Liver (tissue), 3 donors: ENCODE measurements at regions not wholly inside any gene's neighbourhood (a gene's known extent, or its start where the extent isn't known, plus 50 kb on each side); places are given as distances from the start of the nearest gene placed in this dataset.

Experiments used
- GABPA ChIP-seq, 2 donors: IDR thresholded peaks in 1 of 2; conservative IDR thresholded peaks in 1 of 2; 2 replicates each; pipeline ENCODE4 v1.6.1; 2016; ENCODE audit warnings: antibody characterized with exemption in 2 of 2, mild to moderate bottlenecking in 1 of 2, moderate library complexity in 1 of 2
- JUND ChIP-seq, 2 donors: IDR thresholded peaks; 2 replicates each; pipeline ENCODE4 v1.6.1; 2016; ENCODE audit warnings: antibody characterized with exemption in 2 of 2
- RAD21 ChIP-seq, 2 donors: IDR thresholded peaks; 2 replicates each; pipeline ENCODE4 v1.6.1; 2016; ENCODE audit warnings: antibody characterized with exemption in 2 of 2, mild to moderate bottlenecking in 2 of 2
- RXRA ChIP-seq, 2 donors: IDR thresholded peaks; 2 replicates each; pipeline ENCODE4 v1.6.1; 2017 to 2018; ENCODE audit warnings: antibody characterized with exemption in 2 of 2, mild to moderate bottlenecking in 1 of 2
- SP1 ChIP-seq: IDR thresholded peaks from 2 replicates; pipeline ENCODE4 v1.6.1; 2018; ENCODE audit warnings: antibody characterized with exemption, mild to moderate bottlenecking
- TAF1 ChIP-seq: conservative IDR thresholded peaks from 2 replicates; pipeline ENCODE4 v1.6.1; 2016; ENCODE audit warnings: antibody characterized with exemption, mild to moderate bottlenecking
- YY1 ChIP-seq: IDR thresholded peaks from 2 replicates; pipeline ENCODE4 v1.6.1; 2016; ENCODE audit warnings: antibody characterized with exemption, mild to moderate bottlenecking
- TF ChIP-seq, protein P1 (sequence below): fragments of 150-350 bp; IDR thresholded peaks from 2 replicates; pipeline ENCODE4 v1.5.1; 2017; ENCODE audit warnings: improper control_type of control experiment, low read depth, low read length; ENCODE audit not compliant: missing input control
- TF ChIP-seq, protein P2 (sequence below): IDR thresholded peaks from 2 replicates; pipeline ENCODE4 v1.6.1; 2016; ENCODE audit warnings: antibody characterized with exemption, mild to moderate bottlenecking
- TF ChIP-seq, protein P3 (sequence below): IDR thresholded peaks from 2 replicates; pipeline ENCODE4 v1.6.1; 2016; ENCODE audit warnings: antibody characterized with exemption
- TF ChIP-seq, protein P4 (sequence below): IDR thresholded peaks from 2 replicates; pipeline ENCODE4 v1.6.1; 2016; ENCODE audit warnings: antibody characterized with exemption
- TF ChIP-seq, protein P5 (sequence below): IDR thresholded peaks from 2 replicates; pipeline ENCODE4 v1.6.1; 2016; ENCODE audit warnings: antibody characterized with exemption
- donor health status: healthy.
- donor health status: healthy.

DNA sequence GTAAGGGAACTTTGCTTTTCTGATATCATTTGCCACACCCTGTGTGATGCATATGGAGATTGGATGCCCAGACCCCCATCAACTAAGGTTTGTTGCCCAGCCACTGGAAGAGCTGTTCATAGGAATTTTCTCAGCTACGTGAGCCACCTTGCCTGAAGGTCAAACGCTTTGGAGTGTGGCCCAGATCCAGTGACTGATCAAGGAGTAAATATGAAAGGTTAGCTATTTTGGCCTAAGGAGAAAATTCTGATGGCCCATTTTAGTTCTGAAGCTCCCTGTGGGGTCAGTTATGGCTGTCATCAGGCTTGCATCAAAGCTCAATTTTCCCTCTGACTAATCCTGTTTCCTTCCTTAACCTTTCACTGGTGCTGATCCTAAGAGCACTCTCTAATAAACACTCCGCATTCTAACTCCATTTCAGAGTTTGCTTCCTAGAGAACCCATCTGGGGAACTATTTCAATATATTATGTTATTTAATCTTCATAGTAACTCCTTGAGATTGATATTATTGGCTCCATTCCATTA lies 407.7 kb downstream of the SPRY1 start:
- TF ChIP-seq, protein P1, sequence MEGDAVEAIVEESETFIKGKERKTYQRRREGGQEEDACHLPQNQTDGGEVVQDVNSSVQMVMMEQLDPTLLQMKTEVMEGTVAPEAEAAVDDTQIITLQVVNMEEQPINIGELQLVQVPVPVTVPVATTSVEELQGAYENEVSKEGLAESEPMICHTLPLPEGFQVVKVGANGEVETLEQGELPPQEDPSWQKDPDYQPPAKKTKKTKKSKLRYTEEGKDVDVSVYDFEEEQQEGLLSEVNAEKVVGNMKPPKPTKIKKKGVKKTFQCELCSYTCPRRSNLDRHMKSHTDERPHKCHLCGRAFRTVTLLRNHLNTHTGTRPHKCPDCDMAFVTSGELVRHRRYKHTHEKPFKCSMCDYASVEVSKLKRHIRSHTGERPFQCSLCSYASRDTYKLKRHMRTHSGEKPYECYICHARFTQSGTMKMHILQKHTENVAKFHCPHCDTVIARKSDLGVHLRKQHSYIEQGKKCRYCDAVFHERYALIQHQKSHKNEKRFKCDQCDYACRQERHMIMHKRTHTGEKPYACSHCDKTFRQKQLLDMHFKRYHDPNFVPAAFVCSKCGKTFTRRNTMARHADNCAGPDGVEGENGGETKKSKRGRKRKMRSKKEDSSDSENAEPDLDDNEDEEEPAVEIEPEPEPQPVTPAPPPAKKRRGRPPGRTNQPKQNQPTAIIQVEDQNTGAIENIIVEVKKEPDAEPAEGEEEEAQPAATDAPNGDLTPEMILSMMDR: no peak
- TF ChIP-seq, protein P2, sequence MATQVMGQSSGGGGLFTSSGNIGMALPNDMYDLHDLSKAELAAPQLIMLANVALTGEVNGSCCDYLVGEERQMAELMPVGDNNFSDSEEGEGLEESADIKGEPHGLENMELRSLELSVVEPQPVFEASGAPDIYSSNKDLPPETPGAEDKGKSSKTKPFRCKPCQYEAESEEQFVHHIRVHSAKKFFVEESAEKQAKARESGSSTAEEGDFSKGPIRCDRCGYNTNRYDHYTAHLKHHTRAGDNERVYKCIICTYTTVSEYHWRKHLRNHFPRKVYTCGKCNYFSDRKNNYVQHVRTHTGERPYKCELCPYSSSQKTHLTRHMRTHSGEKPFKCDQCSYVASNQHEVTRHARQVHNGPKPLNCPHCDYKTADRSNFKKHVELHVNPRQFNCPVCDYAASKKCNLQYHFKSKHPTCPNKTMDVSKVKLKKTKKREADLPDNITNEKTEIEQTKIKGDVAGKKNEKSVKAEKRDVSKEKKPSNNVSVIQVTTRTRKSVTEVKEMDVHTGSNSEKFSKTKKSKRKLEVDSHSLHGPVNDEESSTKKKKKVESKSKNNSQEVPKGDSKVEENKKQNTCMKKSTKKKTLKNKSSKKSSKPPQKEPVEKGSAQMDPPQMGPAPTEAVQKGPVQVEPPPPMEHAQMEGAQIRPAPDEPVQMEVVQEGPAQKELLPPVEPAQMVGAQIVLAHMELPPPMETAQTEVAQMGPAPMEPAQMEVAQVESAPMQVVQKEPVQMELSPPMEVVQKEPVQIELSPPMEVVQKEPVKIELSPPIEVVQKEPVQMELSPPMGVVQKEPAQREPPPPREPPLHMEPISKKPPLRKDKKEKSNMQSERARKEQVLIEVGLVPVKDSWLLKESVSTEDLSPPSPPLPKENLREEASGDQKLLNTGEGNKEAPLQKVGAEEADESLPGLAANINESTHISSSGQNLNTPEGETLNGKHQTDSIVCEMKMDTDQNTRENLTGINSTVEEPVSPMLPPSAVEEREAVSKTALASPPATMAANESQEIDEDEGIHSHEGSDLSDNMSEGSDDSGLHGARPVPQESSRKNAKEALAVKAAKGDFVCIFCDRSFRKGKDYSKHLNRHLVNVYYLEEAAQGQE: no peak
- TF ChIP-seq GABPA (IDR thresholded peaks at IDR 0.05 in 1 of 2, conservative IDR thresholded peaks at IDR 0.05 in 1 of 2) (no peak), JUND (IDR thresholded peaks at IDR 0.05) (no peak), YY1 (no peak), RAD21 (IDR thresholded peaks at IDR 0.05) (no peak), RXRA (IDR thresholded peaks at IDR 0.05) (no peak), TAF1 (no peak), SP1 (no peak)
- TF ChIP-seq, protein P3, sequence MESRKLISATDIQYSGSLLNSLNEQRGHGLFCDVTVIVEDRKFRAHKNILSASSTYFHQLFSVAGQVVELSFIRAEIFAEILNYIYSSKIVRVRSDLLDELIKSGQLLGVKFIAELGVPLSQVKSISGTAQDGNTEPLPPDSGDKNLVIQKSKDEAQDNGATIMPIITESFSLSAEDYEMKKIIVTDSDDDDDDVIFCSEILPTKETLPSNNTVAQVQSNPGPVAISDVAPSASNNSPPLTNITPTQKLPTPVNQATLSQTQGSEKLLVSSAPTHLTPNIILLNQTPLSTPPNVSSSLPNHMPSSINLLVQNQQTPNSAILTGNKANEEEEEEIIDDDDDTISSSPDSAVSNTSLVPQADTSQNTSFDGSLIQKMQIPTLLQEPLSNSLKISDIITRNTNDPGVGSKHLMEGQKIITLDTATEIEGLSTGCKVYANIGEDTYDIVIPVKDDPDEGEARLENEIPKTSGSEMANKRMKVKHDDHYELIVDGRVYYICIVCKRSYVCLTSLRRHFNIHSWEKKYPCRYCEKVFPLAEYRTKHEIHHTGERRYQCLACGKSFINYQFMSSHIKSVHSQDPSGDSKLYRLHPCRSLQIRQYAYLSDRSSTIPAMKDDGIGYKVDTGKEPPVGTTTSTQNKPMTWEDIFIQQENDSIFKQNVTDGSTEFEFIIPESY: no peak
- TF ChIP-seq, protein P4, sequence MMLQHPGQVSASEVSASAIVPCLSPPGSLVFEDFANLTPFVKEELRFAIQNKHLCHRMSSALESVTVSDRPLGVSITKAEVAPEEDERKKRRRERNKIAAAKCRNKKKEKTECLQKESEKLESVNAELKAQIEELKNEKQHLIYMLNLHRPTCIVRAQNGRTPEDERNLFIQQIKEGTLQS: no peak
- TF ChIP-seq, protein P5, sequence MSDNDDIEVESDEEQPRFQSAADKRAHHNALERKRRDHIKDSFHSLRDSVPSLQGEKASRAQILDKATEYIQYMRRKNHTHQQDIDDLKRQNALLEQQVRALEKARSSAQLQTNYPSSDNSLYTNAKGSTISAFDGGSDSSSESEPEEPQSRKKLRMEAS: no peak
